BE2C (cell line): ENCODE measurements at regions not wholly inside any gene's neighbourhood (a gene's known extent, or its start where the extent isn't known, plus 50 kb on each side); places are given as distances from the start of the nearest gene placed in this dataset.

Source experiments
- DNase-seq: peaks from one replicate; pipeline ENCODE4 v3.0.0-alpha.2; 2020
- H3K27me3 ChIP-seq: fragments of 250-450 bp; sonication (Bioruptor Pico); 2 replicates; pipeline ENCODE4 v1.5.1; 2020; ENCODE audit warnings: mild to moderate bottlenecking
- H3K36me3 ChIP-seq: fragments of 250-450 bp; sonication (Bioruptor Pico); 2 replicates; pipeline ENCODE4 v1.5.1; 2020; ENCODE audit warnings: mild to moderate bottlenecking
- H3K4me1 ChIP-seq: fragments of 250-450 bp; sonication (Bioruptor Pico); 2 replicates; pipeline ENCODE4 v1.5.1; 2020
- H3K4me3 ChIP-seq: 2 replicates; pipeline ENCODE4 v1.5.1; 2011; ENCODE audit warnings: low read depth, low read length
- H3K9me3 ChIP-seq: fragments of 250-450 bp; sonication (Bioruptor Pico); 2 replicates; pipeline ENCODE4 v1.5.1; 2020
- TF ChIP-seq, protein P1 (sequence below): IDR thresholded peaks from 2 replicates; pipeline ENCODE4 v1.5.1; 2012; ENCODE audit warnings: mild to moderate bottlenecking, low read depth, low read length

DNA sequence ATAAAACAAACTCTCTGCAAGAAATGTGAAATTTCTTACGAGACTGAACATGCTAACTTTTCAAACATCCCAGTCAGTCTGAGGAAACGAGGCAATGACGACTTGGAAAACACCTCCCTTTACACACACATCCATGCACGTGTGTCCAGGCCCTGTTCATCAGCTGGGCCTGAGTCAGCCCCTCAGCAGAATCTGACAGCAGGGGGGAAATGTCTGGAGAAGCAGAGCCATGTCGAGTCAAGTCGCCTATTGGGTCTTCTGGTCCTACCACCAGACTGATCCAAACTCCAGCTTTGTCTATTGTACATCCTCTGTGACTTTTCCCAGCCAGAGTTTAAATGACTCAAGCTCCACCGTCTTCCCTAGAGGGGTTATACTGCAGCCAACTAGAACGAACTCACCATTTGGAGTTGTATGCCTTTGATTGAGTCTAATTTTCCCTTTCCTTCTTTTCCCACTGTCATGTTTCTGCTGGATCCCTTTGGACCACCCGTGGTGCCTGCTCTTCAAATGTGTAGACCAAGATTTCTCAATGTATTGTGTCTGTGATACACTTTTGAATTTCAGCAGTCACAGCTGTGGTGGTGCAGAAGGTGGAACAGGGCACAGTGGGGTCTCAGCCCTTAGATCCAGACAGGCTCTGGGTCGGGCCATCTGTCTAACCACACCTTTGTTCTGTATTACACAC, 254.0 kb downstream of the CDC5L start:
- TF ChIP-seq, protein P1, sequence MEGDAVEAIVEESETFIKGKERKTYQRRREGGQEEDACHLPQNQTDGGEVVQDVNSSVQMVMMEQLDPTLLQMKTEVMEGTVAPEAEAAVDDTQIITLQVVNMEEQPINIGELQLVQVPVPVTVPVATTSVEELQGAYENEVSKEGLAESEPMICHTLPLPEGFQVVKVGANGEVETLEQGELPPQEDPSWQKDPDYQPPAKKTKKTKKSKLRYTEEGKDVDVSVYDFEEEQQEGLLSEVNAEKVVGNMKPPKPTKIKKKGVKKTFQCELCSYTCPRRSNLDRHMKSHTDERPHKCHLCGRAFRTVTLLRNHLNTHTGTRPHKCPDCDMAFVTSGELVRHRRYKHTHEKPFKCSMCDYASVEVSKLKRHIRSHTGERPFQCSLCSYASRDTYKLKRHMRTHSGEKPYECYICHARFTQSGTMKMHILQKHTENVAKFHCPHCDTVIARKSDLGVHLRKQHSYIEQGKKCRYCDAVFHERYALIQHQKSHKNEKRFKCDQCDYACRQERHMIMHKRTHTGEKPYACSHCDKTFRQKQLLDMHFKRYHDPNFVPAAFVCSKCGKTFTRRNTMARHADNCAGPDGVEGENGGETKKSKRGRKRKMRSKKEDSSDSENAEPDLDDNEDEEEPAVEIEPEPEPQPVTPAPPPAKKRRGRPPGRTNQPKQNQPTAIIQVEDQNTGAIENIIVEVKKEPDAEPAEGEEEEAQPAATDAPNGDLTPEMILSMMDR = no peak

DNA sequence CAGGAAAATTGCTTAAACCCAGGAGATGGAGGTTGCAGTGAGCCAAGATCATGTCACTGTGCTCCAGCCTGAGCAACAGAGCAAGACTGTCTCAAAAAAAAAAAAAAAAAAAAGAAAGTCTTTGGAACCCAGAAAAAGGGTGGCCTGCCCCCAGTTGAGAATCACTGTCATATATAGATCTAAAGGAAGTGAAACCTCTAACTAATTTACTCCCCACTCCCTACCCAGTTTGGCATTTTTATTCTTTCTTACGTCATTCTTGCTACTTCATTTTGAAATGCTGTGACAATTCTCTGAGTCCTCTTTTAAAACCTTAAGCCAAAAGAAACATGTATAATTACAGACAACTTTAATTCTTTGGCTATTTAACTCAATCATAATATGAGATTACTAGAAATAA, 254.8 kb downstream of the CDC5L start:
- no peak overlapping the region for H3K4me3 ChIP-seq
- no peak for DNase-seq
- no peaks in the 10 kb centered on the region for H3K27me3 ChIP-seq
- H3K36me3 ChIP-seq = no peaks in the 10 kb centered on the region
- H3K9me3 ChIP-seq = no peaks in the 10 kb centered on the region
- TF ChIP-seq, protein P1 = no peak
- H3K4me1 ChIP-seq = no peaks in the 10 kb centered on the region

More for the DNA sequence above, 254.0 kb downstream of the CDC5L start:
- H3K36me3 ChIP-seq = no peaks in the 10 kb centered on the region
- H3K4me3 ChIP-seq = no peak overlapping the region
- no peak for DNase-seq
- H3K27me3 ChIP-seq = no peaks in the 10 kb centered on the region
- no peaks in the 10 kb centered on the region for H3K4me1 ChIP-seq
- no peaks in the 10 kb centered on the region for H3K9me3 ChIP-seq

DNA sequence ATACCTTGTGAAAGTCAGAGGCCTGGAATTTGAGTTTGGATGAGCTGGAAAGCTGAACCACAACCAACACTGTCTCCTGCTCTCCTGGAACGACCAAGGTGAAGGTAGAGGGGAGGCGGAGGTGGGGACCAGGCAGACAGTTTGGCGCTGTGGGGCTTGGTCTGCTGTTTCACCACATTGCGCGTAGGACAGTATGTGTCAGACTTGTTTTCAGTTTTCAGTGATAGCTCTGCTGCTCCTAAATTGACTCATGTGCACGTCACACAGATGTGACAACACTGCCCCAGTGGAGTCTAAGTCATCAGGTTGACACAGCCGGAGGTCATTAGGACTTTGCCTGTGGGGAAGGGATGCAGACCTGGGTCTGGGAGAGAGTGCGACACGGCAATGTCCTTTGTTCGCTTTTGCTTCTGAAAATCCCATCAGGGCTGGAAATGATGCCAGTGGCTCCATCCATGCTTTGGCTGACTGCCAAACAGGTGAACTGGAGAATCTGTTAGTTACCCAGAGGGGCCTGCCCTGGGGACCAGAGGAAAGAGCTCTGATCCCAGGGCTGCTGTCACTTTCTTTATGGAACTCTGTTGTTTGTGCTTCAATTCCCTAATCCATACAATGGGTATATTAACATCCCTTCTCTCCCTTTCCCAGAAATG, 255.5 kb downstream of the CDC5L start:
- DNase-seq = no peak

DNA sequence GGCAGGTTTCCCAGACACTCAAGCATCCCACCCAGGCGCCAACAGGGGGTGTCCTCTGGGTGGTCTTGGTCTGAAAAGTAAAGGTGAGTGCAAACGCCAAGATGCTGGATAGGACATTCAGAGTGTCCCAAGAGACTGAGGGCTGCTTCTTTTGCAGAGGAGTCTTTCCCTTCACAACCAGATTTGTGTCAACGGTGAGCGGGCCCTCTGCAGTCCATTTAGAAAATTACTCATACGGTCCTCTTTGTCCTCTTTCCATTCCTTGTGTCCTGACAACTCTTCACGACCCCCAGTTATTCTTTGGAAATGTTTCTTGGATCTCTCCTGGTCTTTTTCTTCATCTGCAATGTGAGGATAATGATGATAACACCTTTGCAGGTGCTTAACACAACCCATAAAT, 257.8 kb downstream of the CDC5L start:
- no peak for DNase-seq
- Histone ChIP-seq H3K36me3 (no peaks in the 10 kb centered on the region), H3K4me1 (no peaks in the 10 kb centered on the region), H3K4me3 (no peak overlapping the region), H3K9me3 (no peaks in the 10 kb centered on the region), H3K27me3 (no peaks in the 10 kb centered on the region)
- TF ChIP-seq, protein P1 = no peak

More for the DNA sequence above, 255.5 kb downstream of the CDC5L start:
- Histone ChIP-seq H3K4me1 (no peaks in the 10 kb centered on the region), H3K9me3 (no peaks in the 10 kb centered on the region), H3K36me3 (no peaks in the 10 kb centered on the region), H3K4me3 (no peak overlapping the region), H3K27me3 (no peaks in the 10 kb centered on the region)
- TF ChIP-seq, protein P1 = no peak

DNA sequence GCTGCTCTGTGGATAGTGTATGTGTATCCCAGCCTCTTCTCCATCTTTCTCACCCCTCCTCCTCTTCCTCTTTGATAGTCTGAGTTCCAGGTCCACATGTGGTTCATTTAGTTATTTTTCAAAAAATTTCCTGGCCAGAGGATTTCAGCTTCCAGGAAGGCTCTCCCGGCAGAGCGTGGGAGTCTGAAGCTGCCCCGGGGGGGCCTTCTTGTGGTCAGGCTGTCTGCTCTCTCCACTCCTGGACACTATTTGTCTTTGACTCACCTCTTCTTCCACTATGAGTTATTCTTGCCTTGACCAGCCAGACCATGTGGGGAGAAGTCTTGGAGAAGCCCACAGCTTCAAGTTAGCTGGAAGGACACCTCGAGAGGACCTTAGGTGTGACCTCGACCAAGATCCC, 258.8 kb downstream of the CDC5L start:
- TF ChIP-seq, protein P1 = no peak
- Histone ChIP-seq H3K27me3 (peaks cover 3% of the 10 kb centered on the region), H3K4me1 (no peaks in the 10 kb centered on the region)

DNA sequence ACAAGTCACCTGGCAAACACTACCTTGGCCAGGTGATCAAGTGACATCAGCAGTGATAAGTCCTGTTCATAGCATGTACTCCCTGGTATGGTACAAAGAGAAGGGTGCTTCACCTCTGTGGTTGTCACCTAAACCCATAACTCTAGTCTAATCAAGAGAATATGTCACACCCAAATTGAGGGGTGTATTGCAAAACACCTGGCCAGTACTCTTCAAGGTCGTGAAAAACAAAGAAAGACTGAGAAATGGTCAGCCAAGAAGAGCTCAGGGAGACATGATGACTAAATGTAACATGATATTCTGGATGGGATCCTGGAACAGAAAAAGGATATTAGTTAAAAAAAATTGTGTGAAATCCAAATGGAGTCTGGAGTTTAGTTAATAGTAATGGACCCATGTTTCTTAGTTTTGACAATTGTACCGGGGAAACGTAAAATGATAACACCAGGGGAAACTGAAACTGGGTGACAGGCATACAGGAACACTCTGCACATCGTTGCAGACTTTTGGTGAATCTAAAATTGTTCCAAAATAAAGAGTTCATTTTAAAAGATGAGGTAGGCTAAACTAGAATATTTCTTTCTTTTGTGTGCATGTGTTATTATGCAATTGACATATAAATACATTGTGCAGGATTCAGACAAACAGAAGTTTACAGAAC, 262.0 kb downstream of the CDC5L start:
- TF ChIP-seq, protein P1 = no peak
- DNase-seq = no peak

More for the DNA sequence above, 258.8 kb downstream of the CDC5L start:
- Histone ChIP-seq H3K36me3 (no peaks in the 10 kb centered on the region), H3K9me3 (no peaks in the 10 kb centered on the region), H3K4me3 (no peak overlapping the region)
- no peak for DNase-seq

More for the DNA sequence above, 262.0 kb downstream of the CDC5L start:
- Histone ChIP-seq H3K4me3 (no peak overlapping the region), H3K9me3 (no peaks in the 10 kb centered on the region), H3K27me3 (peaks cover 7% of the 10 kb centered on the region), H3K36me3 (no peaks in the 10 kb centered on the region), H3K4me1 (no peaks in the 10 kb centered on the region)
